ENCODE measurements at regions not wholly inside any gene's neighbourhood (a gene's known extent, or its start where the extent isn't known, plus 50 kb on each side); places are given as distances from the start of the nearest gene placed in this dataset.

- DNase-seq (ENCODE audit: low read depth): no peak
Measured at GRCh38 chr1:239733995-239734394, 347.6 kb downstream of the CHRM3 start.

DNA sequence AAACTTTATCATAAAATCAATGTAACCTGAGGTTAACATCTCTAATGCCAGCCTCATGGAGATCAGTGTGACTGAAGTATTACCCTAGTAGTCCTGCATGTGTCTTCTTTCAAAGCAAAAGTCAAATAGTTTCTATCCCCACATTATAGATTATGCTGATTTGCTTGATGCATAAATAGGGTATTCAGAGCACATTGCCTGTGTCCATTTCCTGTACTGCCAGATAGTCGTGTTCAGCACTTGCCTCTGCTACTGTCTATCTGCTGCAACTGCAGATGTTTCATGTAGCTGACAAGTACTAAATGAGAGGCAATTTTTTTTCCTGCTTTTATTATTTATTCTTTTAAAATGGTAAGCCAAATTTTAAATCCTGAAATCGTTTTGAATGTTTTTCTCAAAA is 348.7 kb downstream of the CHRM3 start:
- no peak for DNase-seq (ENCODE audit: low read depth)

DNA sequence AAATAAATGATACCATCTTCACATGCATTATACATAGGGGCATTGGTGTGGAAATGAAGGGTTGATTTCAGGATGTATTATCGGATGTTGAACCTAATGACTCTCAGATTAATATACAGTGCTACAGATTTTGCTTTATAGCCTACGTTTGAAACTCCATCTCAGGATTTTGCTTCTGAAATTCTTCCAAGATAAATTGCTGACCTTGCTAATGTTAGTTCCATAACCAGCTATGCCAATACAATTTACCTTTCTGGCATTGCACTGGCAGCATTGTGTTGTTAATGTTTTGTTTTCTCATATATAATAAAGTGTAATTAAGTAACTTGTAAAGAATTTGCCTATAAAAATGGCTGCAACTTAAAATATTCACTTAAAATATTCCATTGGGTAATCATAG is 350.1 kb downstream of the CHRM3 start:
- no peak for DNase-seq (ENCODE audit: low read depth)

DNA sequence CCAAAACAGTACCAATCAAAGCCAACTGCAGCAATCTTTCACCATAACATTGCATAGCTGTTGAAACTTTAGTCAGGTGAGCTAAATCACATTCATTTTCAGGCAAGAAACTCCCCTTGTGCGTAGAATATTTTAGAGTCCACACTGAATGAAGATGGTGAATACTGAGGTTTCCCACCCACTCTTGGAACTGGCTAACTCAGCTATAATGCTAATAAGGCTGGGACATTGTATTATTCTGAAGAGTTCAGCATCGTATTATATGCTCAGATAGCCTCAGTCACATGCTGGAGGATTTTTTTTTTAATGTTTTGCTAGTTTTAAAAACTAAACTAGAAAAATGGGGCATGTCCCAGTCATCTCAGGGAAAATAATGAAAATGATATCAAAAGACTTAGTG is 352.3 kb upstream of the FMN2 start:
- no peak for DNase-seq (ENCODE audit: low read depth)

GRCh38 chr1:239739919-239740318 is 351.8 kb upstream of the FMN2 start:
- DNase-seq (ENCODE audit: low read depth): no peak

GRCh38 chr1:239742416-239743109 is 349.1 kb upstream of the FMN2 start:
- DNase-seq (ENCODE audit: low read depth): no peak

GRCh38 chr1:239744851-239745250 is 346.8 kb upstream of the FMN2 start:
- no peak for DNase-seq (ENCODE audit: low read depth)

DNA sequence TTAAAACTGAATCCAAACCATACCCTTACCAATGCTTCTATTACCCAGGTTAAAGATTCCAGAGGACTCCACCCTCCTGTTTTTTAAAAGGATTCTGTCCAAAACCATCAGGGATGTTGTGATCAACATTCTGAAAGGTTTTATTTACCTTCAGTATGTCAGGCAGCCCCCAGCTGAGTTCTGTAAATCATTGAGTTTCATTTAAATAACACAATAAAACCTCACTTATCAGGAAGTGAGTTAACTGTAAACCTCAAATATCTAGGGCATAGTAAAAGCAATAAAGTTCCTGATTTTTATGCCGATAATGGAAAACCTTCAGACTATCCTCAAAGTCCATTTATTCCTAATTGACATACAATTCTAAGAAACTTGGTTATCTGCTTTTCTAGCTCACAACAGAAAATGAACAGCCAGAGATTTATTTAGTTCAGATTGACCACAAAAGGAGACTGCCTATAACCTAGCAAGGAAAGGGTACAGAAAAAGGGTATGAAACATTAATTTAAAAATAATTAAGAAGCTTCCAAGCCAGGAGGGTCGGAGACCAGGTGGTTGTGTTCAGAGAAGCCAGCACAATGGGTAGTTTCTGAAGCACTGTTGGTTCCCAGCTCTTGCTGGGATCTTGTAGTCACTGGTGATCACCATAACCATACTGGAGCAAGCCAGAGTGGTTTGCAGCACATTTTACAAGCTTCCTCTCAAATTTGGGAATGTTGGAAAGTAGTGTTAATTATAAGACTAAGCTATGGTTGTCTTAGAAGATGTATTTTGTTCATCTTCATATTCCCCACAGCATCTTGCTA is 336.4 kb upstream of the FMN2 start:
- no peak for DNase-seq (ENCODE audit: low read depth)

- DNase-seq (ENCODE audit: low read depth): no peak
Measured at GRCh38 chr1:239757716-239758115, 334.0 kb upstream of the FMN2 start.

DNA sequence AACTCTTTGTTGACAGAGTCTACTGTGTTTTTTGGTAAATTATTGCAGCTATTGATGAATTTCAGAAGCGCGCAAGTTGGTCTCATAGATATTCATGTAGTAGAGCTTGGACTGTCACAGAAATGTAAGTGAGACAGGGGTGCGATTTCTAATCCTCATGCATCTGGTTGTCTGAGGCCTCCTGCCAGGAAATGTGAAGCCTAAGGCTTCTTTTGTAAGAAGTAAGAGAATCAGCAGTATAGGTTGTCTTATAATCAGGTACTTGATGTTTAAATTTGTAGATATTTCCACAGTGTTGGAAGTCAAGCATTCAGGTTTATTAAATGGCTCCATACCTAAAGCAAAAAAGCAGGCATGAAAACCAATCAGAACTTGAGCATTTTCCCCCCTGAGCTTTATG is 332.9 kb upstream of the FMN2 start:
- DNase-seq (ENCODE audit: low read depth): no peak

GRCh38 chr1:239761509-239761908 is 330.2 kb upstream of the FMN2 start:
- no peak for DNase-seq (ENCODE audit: low read depth)

- no peak for DNase-seq (ENCODE audit: low read depth)
Measured at GRCh38 chr1:239763850-239764249, 327.8 kb upstream of the FMN2 start.

- DNase-seq (ENCODE audit: low read depth): no peak
Measured at GRCh38 chr1:239764546-239764945, 327.1 kb upstream of the FMN2 start.

DNA sequence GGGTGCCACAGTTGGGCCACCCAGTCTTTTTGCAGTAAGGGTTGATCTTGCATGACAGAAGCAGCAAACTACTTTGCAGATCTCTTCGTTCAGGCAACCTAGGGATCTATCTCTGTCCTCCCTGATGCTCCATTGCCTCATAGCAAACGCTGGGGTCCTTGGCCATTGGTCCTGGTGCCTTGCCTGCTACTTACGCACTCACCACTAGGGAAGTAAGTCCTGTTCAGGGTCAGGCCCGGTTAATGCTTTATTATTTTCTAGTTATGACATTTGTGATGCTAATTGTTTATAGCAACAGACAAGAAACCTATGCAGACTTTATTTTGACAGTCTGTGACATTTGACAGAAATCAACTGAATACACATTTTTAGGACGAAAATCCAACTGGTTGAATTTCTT is 326.5 kb upstream of the FMN2 start:
- DNase-seq (ENCODE audit: low read depth): no peak

DNA sequence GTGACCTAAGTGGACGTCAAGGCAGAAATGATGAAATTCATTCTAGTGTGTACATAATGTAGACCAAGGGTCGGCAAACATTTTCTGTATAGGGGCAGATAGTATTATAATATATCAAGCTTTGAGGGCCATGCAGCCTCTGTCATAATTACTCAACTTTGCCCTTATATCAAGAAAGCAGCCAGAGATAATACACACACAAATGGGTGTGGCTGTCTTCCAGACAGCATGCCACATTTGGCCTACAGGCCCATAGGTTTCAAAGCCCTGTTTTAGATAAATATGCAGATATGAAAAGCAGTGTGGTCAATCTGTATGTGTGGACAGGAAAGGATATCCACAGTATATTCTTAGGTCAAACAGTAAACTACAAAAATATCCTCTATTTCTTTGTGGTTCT is 320.1 kb upstream of the FMN2 start:
- no peak for DNase-seq (ENCODE audit: low read depth)

- DNase-seq (ENCODE audit: low read depth): no peak
Measured at GRCh38 chr1:239772446-239772845, 319.2 kb upstream of the FMN2 start.

GRCh38 chr1:239775466-239775865 is 316.2 kb upstream of the FMN2 start:
- no peak for DNase-seq (ENCODE audit: low read depth)

DNA sequence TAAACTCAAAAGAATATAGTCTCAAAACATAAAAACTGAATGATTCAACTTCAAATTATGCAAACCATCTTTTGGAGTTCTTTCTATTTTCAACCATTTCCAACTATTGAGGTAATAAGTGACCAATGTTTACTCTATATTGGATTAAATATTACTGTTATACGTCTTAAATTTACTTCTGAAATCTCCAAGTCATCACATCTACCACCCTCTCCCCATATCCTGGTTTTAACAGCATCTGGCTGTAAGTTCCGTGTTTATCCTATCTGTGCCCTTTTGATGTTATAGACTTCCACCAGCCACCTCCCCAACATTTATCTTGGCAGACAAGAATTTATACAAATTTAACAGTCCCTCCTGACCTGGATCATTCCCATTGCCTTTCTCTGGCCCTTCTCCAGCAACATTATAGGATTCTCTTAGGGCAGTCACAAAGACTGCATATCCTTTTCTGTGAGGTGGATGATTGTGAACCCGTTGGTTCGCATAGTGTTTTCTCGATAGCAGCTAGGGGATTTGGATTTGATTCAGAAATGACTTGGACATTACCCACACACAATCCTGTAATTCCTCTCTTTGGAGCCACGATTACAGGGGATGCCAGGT is 313.4 kb upstream of the FMN2 start:
- DNase-seq (ENCODE audit: low read depth): no peak

GRCh38 chr1:239779962-239780361 is 311.7 kb upstream of the FMN2 start:
- DNase-seq (ENCODE audit: low read depth): no peak

GRCh38 chr1:239784896-239785295 is 306.8 kb upstream of the FMN2 start:
- no peak for DNase-seq (ENCODE audit: low read depth)

DNA sequence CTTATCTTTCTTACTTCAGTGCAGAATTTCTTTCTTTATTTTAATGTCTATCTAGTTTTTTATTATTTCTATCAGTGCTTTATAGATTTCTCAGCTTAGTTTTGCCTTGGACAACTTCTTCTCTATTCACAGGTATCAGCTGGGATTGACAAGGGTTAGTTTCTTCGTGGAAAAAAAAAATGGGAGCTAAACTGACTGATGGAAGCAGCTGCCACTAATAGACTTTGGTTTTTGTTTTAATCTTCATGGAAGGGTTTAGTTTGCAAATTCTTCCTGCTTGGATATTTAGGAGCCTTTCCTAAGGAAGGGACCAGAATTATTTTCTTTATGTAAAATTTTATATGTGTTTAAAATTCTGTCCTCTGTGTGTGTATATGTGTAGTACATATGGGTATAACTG is 306.1 kb upstream of the FMN2 start:
- DNase-seq (ENCODE audit: low read depth): no peak

DNA sequence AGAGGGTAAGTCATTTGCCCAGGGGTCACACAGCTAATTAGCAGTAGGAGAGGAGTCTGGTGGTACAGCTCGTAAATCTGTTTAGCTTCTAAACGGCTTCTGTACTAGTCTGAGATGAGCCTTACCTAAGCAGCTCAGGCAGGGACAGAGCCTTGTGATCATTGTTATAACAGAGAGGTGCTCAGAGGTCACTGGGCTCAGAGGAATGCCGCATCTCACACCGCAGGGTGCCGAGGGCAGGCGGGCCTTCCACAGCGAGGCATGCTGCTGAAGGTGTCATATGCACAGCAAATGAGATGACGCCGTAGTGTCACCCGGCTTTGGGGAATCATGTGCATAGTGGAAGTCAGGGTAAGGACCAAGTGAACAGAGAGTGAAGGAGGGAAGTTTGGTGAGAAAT is 305.2 kb upstream of the FMN2 start:
- DNase-seq (ENCODE audit: low read depth): no peak

DNA sequence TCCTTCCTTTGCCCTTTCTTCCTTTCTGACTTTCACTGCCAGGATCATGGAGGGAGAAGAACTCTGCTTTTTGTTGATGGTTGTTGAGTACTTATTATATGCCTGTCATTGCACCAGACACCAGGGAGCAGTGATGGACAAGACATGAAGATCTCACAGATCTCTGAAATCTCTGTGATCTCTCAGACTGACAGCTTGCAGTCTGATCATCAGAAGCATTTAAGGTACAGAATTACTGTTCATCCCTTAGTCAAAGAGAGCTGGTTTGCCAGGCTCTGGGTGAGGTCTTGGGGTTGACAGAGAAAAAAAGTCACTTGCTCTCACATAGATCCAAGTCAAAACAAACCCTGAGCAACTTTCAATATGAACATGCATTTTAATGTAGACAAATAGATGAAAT is 299.5 kb upstream of the FMN2 start:
- DNase-seq (ENCODE audit: low read depth): no peak
